HG02642 (cell line): ENCODE measurements at regions not wholly inside any gene's neighbourhood (a gene's known extent, or its start where the extent isn't known, plus 50 kb on each side); places are given as distances from the start of the nearest gene placed in this dataset.

Experiments used
- ATAC-seq: cut with Tn5 transposase; IDR thresholded peaks from one replicate; pipeline ENCODE4 v1.9.1; 2021; ENCODE audit warnings: mild to moderate bottlenecking; ENCODE audit not compliant: unreplicated experiment, poor library complexity

GRCh38 chr15:37548116-37548515, 386.3 kb upstream of the TMCO5A start:
- ATAC-seq: no peak

DNA sequence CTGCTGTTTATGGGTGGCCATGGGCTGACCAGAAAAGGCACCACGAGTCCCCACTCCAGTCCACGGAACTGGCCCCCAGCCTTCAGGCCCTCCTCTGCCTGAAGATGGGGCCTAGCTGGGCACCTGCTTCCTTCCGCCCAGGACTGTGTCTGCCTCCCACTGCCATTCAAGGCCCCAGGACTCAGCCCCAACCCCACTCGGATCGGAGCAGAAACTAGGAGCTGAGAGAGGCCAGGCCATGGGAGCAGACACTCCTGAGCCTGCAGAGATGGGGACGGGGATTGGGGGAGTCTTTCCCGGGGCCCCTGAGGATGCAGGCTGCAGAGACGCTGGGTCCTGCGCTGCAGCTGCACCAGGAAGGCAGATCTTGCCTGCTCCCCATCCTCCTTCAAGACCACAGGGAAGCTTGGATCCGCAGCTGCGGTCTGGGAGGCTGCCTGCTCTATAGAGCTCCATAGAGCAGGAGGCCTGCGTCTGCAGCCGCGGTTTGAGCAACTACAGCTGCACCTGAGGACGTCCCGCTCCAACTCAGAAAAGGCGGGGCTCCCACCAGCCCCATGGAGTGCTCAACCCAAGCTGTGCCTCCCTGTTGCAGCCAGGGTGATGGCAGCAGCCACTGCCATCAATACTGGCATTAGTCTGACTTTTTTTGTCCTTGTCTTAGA, 383.9 kb upstream of the TMCO5A start:
- ATAC-seq: no peak

- no peak for ATAC-seq
Measured at GRCh38 chr15:37572401-37572800, 362.0 kb upstream of the TMCO5A start.

- no peak for ATAC-seq
Measured at GRCh38 chr15:37574985-37575384, 359.5 kb upstream of the TMCO5A start.

GRCh38 chr15:37576952-37577351, 357.5 kb upstream of the TMCO5A start:
- ATAC-seq: no peak

GRCh38 chr15:37581866-37582532, 352.4 kb upstream of the TMCO5A start:
- no peak for ATAC-seq

DNA sequence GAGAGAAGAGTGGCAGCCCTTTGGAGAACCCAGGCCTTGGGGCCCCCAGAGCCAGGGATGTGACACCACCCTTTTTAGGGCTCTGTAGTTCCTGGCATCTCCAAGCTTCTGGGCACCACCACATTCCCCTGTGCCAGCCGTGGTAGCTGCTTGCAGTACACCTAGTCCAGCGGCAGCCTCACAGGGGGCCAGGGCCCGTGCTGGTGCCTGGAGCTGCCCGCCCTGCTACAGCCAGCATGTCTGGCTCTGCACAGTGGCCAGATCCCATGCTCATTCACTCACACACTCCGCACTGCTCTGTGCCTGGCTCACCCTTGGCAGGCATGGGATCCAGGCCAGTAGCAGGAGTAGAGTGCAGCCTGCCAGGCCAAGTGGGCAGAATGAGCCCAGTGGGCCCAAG, 351.6 kb upstream of the TMCO5A start:
- no peak for ATAC-seq

GRCh38 chr15:37586011-37586583, 348.3 kb upstream of the TMCO5A start:
- no peak for ATAC-seq

DNA sequence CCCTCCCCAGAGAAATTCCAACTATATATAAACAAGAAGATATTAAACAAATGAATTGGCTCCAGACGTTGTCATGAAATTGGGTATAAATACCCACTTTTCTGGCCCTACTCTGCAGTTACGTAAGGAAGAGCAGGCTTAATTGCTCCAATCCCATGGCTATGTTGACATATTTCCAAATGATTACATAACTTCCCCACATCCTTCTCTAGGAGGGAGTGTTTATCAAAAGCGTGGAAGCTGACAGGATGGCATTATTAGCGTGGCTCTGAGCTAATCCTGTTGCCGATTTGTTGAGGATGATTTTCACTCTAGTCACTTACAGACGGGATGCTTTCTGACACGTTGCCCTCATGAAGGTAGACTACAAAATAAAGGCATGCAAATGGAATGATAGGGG, 347.5 kb upstream of the TMCO5A start:
- no peak for ATAC-seq

- no peak for ATAC-seq
Measured at GRCh38 chr15:37594417-37594816, 340.0 kb upstream of the TMCO5A start.

- no peak for ATAC-seq
Measured at GRCh38 chr15:37595426-37595970, 338.9 kb upstream of the TMCO5A start.

DNA sequence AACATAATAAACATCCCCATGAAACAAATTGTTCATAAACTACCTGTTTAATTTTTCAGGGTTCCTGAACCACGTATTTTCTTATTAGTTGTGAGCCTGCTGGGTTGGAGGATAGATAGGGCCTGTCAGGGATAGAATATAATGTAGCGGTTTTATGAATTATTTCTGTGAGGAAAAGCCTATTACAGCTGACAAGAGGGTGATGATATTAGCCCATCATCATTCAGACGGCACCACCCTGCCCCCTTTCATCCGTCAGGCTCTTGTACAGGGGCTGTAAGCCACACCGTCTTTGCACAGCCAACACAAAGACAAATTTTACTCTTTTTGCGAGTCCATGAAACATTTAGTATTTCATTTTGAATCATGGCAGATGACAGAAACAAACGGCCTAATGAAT, 335.3 kb upstream of the TMCO5A start:
- no peak for ATAC-seq

GRCh38 chr15:37616215-37616614, 318.2 kb upstream of the TMCO5A start:
- no peak for ATAC-seq

- ATAC-seq: no peak
Measured at GRCh38 chr15:37618353-37618752, 316.1 kb upstream of the TMCO5A start.

DNA sequence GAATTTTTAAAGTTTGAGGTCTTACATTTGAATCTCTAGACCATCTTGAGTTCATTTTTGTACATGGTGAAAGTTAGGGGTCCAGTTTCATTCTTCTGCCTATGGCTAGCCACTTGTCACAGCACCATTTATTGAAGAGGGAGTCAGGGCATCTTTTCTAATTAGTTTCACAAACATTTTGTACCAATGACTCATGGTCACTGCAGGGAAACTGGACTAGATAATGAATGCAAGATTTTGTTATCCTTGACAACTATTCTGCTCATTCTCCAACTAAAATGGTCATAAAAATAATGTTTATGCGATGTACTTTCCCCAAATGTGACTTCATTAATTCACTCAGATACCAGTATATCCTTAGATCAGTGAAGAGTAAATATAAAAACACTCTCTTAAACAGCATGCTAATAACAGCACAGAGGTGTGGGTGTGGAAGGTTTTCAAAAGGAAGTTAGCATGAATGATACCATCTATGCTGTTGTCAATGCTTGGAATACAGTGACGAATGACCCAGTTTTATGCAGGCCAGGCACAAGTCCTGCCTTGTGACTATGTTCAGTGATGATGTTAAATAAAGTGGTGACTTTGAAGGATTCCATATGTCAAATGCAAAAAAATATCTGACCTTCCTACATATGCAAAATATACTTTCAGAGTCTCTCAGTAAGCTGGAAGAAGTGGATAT, 314.9 kb upstream of the TMCO5A start:
- no peak for ATAC-seq

GRCh38 chr15:37625576-37625975, 308.9 kb upstream of the TMCO5A start:
- ATAC-seq: no peak

- no peak for ATAC-seq
Measured at GRCh38 chr15:37628507-37628906, 305.9 kb upstream of the TMCO5A start.

DNA sequence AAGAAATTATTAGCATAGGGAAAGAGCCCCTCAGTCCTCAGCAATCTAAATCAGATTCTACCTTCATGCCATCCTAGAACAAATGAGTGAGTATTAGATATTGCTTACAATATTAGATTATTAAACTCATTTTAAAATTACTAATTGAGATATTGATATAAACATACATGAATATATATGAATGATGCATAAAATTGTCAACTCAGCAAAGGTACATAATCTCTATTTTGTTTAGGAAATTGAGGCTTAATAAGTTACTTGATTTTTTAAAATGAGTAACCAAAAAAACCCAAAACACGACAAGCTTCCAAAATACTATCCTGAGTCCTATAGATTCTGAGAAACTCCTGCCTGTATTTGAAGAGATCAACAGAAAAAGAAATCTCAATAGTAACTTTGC, 297.7 kb upstream of the TMCO5A start:
- ATAC-seq: no peak

GRCh38 chr15:37638116-37638515, 296.3 kb upstream of the TMCO5A start:
- ATAC-seq: no peak

DNA sequence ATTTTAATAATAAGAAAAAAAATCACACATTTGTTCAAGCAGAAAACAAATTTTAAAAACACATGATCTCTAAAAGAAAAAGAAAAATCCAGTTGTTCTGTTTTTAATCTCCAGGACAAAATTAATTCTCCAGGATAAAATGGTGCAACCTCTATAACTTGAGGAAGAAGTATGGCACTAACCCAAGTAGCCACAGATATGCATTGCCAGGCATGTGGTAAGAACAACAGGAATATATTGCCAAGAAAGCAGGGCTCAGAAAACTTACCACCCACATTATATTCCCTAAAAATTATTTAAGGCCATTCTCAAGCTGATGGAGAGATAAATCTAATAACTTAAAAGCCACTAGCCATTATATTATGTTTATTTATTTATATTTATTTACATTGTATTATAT, 295.7 kb upstream of the TMCO5A start:
- no peak for ATAC-seq
